ENCODE measurements at regions not wholly inside any gene's neighbourhood (a gene's known extent, or its start where the extent isn't known, plus 50 kb on each side); places are given as distances from the start of the nearest gene placed in this dataset.
"Not testable (repeated sequence)": the region's sequence is repeated elsewhere in the genome, so short reads cannot be mapped to it uniquely, and the experiment has no call there.

DNA sequence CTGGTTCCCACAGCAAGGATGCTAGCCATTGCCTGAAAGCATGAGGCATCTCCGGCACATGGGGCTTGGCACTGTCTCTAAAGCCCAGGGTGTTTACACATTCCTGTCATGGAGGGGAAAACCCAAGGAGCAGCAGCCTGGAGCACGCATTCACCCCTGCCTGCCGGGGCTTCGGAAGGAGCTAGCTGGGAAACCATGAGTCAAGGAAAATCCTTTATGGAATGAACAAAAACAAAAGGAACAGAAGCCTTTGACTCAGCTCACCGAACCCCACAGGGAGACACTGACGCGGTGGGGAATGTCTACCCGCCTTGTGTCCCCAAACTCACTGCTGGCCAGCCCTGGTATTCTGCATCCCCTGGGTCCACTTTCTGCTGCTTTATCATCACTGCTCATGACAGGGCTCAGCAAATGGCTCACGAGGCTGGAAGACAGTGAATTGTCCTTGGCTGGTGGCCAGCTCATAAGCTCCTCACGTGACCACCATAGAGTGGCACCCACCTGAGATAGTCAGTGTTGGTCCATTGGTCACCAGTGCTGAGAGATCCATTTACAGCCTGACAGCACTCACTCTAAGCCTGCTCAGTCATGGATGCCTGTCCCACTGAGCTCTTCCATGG is 137.2 kb downstream of the NPIPB11 start:
- TF ChIP-seq, protein P1, sequence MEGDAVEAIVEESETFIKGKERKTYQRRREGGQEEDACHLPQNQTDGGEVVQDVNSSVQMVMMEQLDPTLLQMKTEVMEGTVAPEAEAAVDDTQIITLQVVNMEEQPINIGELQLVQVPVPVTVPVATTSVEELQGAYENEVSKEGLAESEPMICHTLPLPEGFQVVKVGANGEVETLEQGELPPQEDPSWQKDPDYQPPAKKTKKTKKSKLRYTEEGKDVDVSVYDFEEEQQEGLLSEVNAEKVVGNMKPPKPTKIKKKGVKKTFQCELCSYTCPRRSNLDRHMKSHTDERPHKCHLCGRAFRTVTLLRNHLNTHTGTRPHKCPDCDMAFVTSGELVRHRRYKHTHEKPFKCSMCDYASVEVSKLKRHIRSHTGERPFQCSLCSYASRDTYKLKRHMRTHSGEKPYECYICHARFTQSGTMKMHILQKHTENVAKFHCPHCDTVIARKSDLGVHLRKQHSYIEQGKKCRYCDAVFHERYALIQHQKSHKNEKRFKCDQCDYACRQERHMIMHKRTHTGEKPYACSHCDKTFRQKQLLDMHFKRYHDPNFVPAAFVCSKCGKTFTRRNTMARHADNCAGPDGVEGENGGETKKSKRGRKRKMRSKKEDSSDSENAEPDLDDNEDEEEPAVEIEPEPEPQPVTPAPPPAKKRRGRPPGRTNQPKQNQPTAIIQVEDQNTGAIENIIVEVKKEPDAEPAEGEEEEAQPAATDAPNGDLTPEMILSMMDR (IDR thresholded peaks at IDR 0.05) = not testable (repeated sequence)
- TF ChIP-seq POLR2A, POLR2AphosphoS5 (IDR thresholded peaks at IDR 0.05): not testable (repeated sequence)

All from breast epithelium (tissue), 3 donors.